GM21367 (cell line): ENCODE measurements at regions not wholly inside any gene's neighbourhood (a gene's known extent, or its start where the extent isn't known, plus 50 kb on each side); places are given as distances from the start of the nearest gene placed in this dataset.
"Not testable (repeated sequence)": the region's sequence is repeated elsewhere in the genome, so short reads cannot be mapped to it uniquely, and the experiment has no call there.

Experiments
- ATAC-seq: cut with Tn5 transposase; IDR thresholded peaks from one replicate; pipeline ENCODE4 v1.9.1; 2021; ENCODE audit not compliant: unreplicated experiment

GRCh38 chr3:18086078-18086477, 339.1 kb downstream of the SATB1 start:
- ATAC-seq, result no peak

DNA sequence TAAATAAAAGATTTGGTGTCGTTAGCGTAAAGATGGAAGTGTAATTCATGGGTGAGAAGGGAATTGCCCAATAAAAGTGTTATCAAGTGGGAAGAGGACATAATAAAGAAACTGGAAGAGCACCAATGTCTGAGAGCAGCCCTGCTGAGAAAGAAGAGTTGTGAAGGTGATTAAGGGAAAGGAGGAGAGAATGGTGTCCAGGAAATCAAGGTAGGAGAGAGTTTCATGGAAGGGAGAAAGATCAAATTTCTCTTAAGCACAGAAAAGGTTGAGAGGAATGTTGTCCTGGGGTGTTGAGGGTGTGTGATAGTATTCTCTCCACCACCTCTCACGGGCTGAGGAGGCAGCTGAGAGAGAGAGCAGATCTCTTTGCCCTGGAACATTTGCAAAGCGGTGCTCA, 339.7 kb downstream of the SATB1 start:
- no peak for ATAC-seq

DNA sequence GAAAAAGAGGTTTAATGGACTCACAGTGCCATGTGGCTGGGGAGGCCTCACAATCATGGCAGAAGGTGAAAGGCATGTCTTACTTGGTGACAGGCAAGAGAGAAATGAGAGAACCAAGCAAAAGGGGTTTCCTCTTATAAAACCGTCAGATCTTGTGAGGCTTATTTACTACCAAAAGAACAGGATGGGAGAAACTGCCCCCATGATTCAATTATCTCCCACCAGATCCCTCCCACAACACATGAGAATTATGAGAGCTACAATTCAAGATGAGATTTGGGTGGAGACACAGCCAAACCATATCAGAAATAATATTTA, 340.8 kb upstream of the TBC1D5 start:
- not testable (repeated sequence) for ATAC-seq

- ATAC-seq, result no peak
These were observed 340.3 kb upstream of the TBC1D5 start for GRCh38 chr3:18082551-18083272.

DNA sequence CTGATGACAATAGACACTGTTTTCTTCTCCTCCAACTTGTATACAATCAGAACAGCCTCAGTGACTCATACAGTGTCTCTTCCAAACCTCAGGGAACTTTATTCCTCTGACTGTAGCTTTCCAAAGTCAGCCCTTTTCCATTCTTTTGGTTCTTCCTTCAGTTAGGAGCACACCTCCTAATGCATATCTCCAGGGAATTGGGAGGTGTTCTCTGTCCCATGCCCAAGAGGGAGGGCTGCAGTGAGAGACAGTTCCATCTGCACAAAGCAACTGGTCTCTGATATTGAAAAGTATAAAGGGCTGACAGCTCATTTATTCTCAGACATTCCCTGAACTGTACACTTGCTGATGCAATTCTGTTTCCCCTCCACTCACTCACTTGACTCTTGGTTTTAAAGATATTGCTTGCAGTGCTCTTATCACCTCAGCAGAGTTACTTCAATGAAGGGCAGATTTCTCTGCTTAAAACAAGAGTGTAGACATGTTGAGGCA, 337.8 kb upstream of the TBC1D5 start:
- ATAC-seq, result no peak

DNA sequence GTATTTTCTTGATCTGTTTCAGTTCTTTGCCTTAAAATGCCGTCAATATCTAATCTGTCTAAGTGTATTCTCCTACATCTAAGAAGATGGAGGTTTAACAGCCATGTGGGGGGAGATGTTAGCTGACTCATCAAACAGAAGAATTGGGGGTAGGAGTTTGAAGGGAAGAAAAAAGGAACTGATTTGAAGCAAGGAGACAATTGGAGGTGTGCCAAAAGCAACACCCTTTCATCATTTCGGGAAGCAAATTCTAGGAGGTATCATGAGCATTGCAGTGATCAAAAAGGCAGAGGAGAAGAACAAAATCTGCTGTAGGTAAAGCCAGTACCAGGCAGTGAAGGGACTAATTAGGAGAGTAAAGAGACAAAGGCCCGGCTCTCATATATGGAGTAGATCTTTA, 337.3 kb upstream of the TBC1D5 start:
- ATAC-seq, result no peak

GRCh38 chr3:18079062-18079461, 336.6 kb upstream of the TBC1D5 start:
- ATAC-seq, result no peak

- no peak for ATAC-seq
These were observed 334.9 kb upstream of the TBC1D5 start for GRCh38 chr3:18077128-18077840.

DNA sequence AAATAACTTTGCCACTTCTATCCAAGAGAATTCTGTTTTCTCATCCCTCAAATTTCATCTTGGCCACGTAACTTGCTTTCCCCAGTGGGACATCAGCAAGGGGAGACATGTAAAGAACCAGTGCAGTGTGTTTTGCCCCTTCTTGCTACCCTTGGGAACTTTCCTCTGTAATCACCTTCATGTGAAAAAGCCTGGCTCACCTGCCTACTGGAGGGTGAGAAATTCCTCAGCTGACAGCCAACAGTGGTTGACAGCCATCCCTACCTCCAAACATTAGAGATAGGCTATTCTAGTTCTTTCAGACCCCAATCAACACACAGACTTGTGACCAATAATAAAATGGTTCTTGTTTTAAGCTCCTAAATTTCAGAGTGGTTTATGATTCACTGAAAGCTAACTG, 333.9 kb upstream of the TBC1D5 start:
- ATAC-seq, result no peak

- no peak for ATAC-seq
These were observed 333.4 kb upstream of the TBC1D5 start for GRCh38 chr3:18075799-18076198.

- no peak for ATAC-seq
These were observed 329.4 kb upstream of the TBC1D5 start for GRCh38 chr3:18071833-18072232.

GRCh38 chr3:18070944-18071343, 328.5 kb upstream of the TBC1D5 start:
- ATAC-seq, result no peak

- no peak for ATAC-seq
These were observed 327.8 kb upstream of the TBC1D5 start for GRCh38 chr3:18070231-18070630.

DNA sequence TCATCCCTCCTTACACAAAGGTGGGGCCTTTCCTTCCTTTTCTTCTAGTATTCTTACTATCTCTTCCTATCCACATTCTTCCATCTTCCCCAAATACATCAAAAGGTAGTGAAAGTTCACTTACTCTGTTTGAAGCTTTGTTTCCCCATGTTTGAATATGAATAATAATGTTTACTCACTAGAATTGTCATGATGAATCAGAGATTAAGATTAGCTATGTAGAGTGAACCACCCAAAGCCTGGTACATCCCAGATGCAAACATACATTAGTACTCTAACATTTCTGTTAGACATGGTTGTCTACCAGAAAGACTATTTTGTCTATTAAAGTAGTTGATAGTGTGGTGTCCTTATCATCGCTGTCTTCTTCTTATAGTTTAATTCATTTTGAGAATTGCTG, 327.1 kb upstream of the TBC1D5 start:
- ATAC-seq, result no peak

DNA sequence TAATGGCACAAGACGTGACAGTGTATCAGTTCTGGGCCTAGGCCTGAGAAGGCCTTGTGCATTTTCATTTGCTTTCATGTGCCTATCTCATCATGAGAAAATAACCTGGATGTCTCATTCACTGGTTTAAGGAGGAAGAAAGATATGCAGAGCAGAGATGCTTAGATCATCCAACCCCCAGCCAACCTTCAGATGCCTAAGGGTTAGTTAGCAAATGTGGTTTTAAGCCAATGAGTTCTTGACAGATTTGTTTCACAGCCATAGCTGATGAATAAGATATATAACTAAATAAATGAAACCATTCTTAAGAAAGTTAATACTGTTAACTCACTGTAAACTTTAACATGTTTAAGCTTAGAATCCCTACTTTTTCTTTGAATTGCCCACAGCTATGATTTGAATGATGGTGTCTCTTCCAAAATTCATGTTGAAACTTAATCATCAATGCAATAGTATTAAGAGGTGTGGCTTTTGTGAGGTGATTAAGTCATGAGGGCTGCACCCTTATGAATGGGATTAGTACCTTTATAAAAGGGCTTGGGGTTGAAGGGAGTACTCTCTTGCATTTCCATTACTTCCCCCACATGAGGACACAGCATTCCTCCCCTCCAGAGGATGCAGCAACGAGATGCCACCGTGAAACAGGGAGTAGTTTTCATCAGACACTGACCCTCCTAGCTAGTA, 324.6 kb upstream of the TBC1D5 start:
- ATAC-seq, result no peak

DNA sequence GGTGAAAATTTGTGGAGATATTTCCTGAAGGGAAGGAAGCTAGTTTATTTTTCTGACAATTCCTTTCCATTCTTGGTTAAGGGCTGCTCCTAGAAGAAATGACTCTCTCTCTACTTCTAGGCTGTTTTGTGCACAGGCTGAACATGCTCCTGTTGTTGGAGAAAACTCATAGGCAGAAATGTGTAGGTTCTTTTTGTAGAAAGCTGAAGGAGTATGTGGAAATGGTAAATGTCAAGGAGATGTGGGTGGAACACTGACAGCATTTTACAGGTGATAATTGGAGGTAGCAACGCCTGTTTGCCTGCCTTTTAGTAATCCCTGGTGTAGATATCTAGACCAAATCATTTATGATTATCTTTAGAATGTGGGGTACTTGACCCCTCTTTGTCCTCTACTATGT, 322.2 kb upstream of the TBC1D5 start:
- ATAC-seq, result no peak

GRCh38 chr3:18062657-18063025, 320.2 kb upstream of the TBC1D5 start:
- no peak for ATAC-seq

- no peak for ATAC-seq
These were observed 319.6 kb upstream of the TBC1D5 start for GRCh38 chr3:18061737-18062656.

DNA sequence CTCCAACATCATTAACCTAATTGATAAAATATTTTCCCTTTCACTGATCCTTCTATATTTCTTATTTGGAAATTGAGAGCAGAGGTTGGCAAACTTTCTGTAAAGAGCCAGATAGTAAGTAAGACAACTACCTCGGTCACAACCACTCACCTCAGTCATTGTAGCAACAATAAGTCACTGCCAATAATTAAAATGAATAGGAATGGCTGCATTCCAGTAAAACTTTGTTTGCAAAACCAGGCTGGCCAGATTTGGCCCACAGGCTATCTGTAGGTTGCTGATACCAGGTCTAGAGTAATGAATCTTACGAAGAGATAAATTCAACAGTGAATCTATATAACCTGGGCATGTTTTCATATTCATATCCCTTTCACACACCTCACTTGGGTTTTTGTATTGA, 316.2 kb upstream of the TBC1D5 start:
- ATAC-seq, result no peak

GRCh38 chr3:18057471-18058091, 315.1 kb upstream of the TBC1D5 start:
- ATAC-seq, result no peak

GRCh38 chr3:18054625-18055024, 312.2 kb upstream of the TBC1D5 start:
- ATAC-seq, result no peak
